K562 (cell line): ENCODE measurements at regions not wholly inside any gene's neighbourhood (a gene's known extent, or its start where the extent isn't known, plus 50 kb on each side); places are given as distances from the start of the nearest gene placed in this dataset.

Source experiments
- ATAC-seq: fragments of 200-7000 bp; cut with Tn5 transposase; 3 replicates; pipeline ENCODE4 v1.9.1; 2020; ENCODE audit warnings: moderate library complexity
- BruUV-seq: library from RNA; stranded (reverse); fragments of 400-500 nt; replicated peaks from 2 replicates; lab custom pipeline; 2021; lab: Mats Ljungman, UMichigan
- CTCF ChIA-PET: fragments of 300-600 bp; formaldehyde crosslinking; extraction: SDS; loops from one replicate; lab custom pipeline; 2021; ENCODE audit warnings: low intra/inter-chr PET ratio; lab: Yijun Ruan, JAX
- POLR2A ChIA-PET: fragments of 300-600, 350-650 bp; sonication (Branson Sonifier 250); formaldehyde crosslinking; extraction: SDS; loops from one replicate; lab custom pipeline; 2021; ENCODE audit warnings: antibody characterized with exemption, inconsistent platforms; lab: Yijun Ruan, JAX
- DNase-seq, 4 experiments: peaks; one replicate each; pipeline versions ENCODE4 v3.0.0 to v3.0.0-alpha.2; 2011 to 2018; ENCODE audit warnings: low spot score in 3 of 4, mixed read lengths in 3 of 4; ENCODE audit errors: extremely low read depth in 1 of 4
- FAIRE-seq: peaks from 2 replicates; lab custom pipeline; 2011; peaks lifted over from hg19 to GRCh38; lab: Jason Lieb, UNC
- H2AFZ ChIP-seq: 2 replicates; pipeline ENCODE4 v1.6.0; 2011; ENCODE audit warnings: low read depth, low read length, control low read depth, inconsistent platforms
- H3K27ac ChIP-seq: fragments of 200-600 bp; 3 replicates; pipeline ENCODE4 v1.8.0; 2011; ENCODE audit warnings: low read depth, mild to moderate bottlenecking, control low read depth, inconsistent platforms, low read length, moderate library complexity, mixed read lengths; ENCODE audit errors: extremely low read depth
- H3K27me3 ChIP-seq, 2 experiments: fragments of 300-600 bp in 1 of 2; 2 replicates in 1 of 2; 3 replicates in 1 of 2; pipeline versions ENCODE4 v1.6.0 to v1.8.0; 2011; ENCODE audit warnings: inconsistent platforms in 2 of 2, low read length in 2 of 2, mild to moderate bottlenecking in 1 of 2, mixed read lengths in 1 of 2, moderate library complexity in 1 of 2; ENCODE audit not compliant: control insufficient read depth in 2 of 2, insufficient read depth in 2 of 2
- H3K36me3 ChIP-seq: fragments of 300-600 bp; 3 replicates; pipeline ENCODE4 v1.8.0; 2011; ENCODE audit warnings: mild to moderate bottlenecking, low read length, inconsistent platforms; ENCODE audit not compliant: control insufficient read depth, insufficient read depth
- H3K4me1 ChIP-seq, 2 experiments: fragments of 200-600 bp in 1 of 2; replicated peaks in 1 of 2; 2 replicates in 1 of 2; 3 replicates in 1 of 2; pipeline versions ENCODE4 v1.5.1 to v1.8.0; 2011; ENCODE audit warnings: inconsistent platforms in 2 of 2, low read length in 2 of 2, mild to moderate bottlenecking in 1 of 2, mixed read lengths in 1 of 2, moderate library complexity in 1 of 2; ENCODE audit not compliant: control insufficient read depth in 2 of 2, insufficient read depth in 2 of 2
- H3K4me2 ChIP-seq: 2 replicates; pipeline ENCODE4 v1.6.1; 2011; ENCODE audit warnings: low read length, control low read depth, inconsistent platforms, mixed read lengths; ENCODE audit not compliant: insufficient read depth
- H3K4me3 ChIP-seq: fragments of 200-600 bp; sonication (generic), shearing (Covaris generic); 2 replicates; pipeline ENCODE4 v1.5.1; 2016; ENCODE audit warnings: control low read depth, inconsistent platforms
- H3K79me2 ChIP-seq: fragments of 200-600 bp; 3 replicates; pipeline ENCODE4 v1.8.0; 2011; ENCODE audit warnings: low read length, inconsistent platforms; ENCODE audit not compliant: control insufficient read depth, insufficient read depth
- H3K9ac ChIP-seq, 2 experiments: 2 replicates each; pipeline versions ENCODE4 v1.6.0 to v1.6.1; 2011; ENCODE audit warnings: low read depth in 2 of 2, low read length in 2 of 2, control low read depth in 1 of 2, inconsistent platforms in 1 of 2, mild to moderate bottlenecking in 1 of 2, mixed read lengths in 1 of 2; ENCODE audit not compliant: insufficient read depth in 1 of 2
- H3K9me1 ChIP-seq: one replicate; pipeline ENCODE4 v1.6.0; 2011; ENCODE audit warnings: inconsistent platforms, mild to moderate bottlenecking, low read length, moderate library complexity; ENCODE audit not compliant: control insufficient read depth, insufficient read depth
- H3K9me3 ChIP-seq: replicated peaks from 2 replicates; pipeline ENCODE4 v1.5.1; 2011; ENCODE audit warnings: low read depth, low read length, inconsistent platforms; ENCODE audit not compliant: control insufficient read depth, insufficient read depth
- H4K20me1 ChIP-seq: replicated peaks from 2 replicates; pipeline ENCODE4 v1.6.1; 2011; ENCODE audit warnings: low read length, inconsistent platforms, mixed read lengths; ENCODE audit not compliant: control insufficient read depth, insufficient read depth
- CAMTA2 ChIP-seq: fragments of 250-450 bp; sonication (Bioruptor Pico); conservative IDR thresholded peaks from 2 replicates; pipeline ENCODE4 v1.5.1; 2022
- CGGBP1 ChIP-seq: fragments of 250-450 bp; sonication (Bioruptor Pico); IDR thresholded peaks from 2 replicates; pipeline ENCODE4 v1.9.0; 2021; ENCODE audit warnings: mild to moderate bottlenecking
- ELF4 ChIP-seq: fragments of 450-650 bp; formaldehyde crosslinking; IDR thresholded peaks from 2 replicates; pipeline ENCODE4 v1.4.0; 2022; ENCODE audit warnings: missing genetic modification characterization
- FOXM1 ChIP-seq, 2 experiments: fragments of 450-650 bp in 1 of 2; sonication (generic) in 1 of 2; formaldehyde crosslinking in 1 of 2; IDR thresholded peaks; 2 replicates each; pipeline versions ENCODE4 v1.6.1 to v1.9.0; 2017 to 2022; ENCODE audit warnings: low read depth in 2 of 2, mild to moderate bottlenecking in 2 of 2, missing genetic modification reagents in 1 of 2, moderate library complexity in 1 of 2
- L3MBTL2 ChIP-seq: fragments of 450-650 bp; IDR thresholded peaks from 2 replicates; pipeline ENCODE4 v1.6.1; 2016; ENCODE audit warnings: mild to moderate bottlenecking, moderate library complexity
- LEF1 ChIP-seq: fragments of 450-650 bp; IDR thresholded peaks from 2 replicates; pipeline ENCODE4 v1.6.1; 2016; ENCODE audit warnings: mild to moderate bottlenecking
- MEIS2 ChIP-seq: fragments of 450-650 bp; IDR thresholded peaks from 2 replicates; pipeline ENCODE4 v1.6.1; 2014; ENCODE audit warnings: mild to moderate bottlenecking; ENCODE audit not compliant: partially characterized antibody
- NFATC3 ChIP-seq: fragments of 450-650 bp; IDR thresholded peaks from 2 replicates; pipeline ENCODE4 v1.6.1; 2017; ENCODE audit warnings: mild to moderate bottlenecking
- NR2F6 ChIP-seq: fragments of 450-650 bp; formaldehyde crosslinking; IDR thresholded peaks from 2 replicates; pipeline ENCODE4 v1.4.0; 2020; ENCODE audit warnings: mild to moderate bottlenecking
- SRF ChIP-seq, 2 experiments: fragments of 250-450, 450-650 bp in 1 of 2; sonication (Bioruptor Pico) in 1 of 2; sonication (generic) in 1 of 2; formaldehyde crosslinking; IDR thresholded peaks; 2 replicates each; pipeline versions ENCODE4 v1.5.0 to v1.5.1; 2020 to 2022; ENCODE audit warnings: mild to moderate bottlenecking in 1 of 2, missing genetic modification reagents in 1 of 2
- TFAM ChIP-seq: fragments of 250-450 bp; sonication (Bioruptor Pico); conservative IDR thresholded peaks from 2 replicates; pipeline ENCODE4 v1.5.0; 2021; ENCODE audit warnings: mild to moderate bottlenecking, moderate library complexity
- ZC3H8 ChIP-seq: fragments of 450-650 bp; IDR thresholded peaks from 2 replicates; pipeline ENCODE4 v1.6.1; 2017
- WGBS: fragments of 100-300 bp; shearing (Covaris generic); methylation state at CpG from one replicate; pipeline ENCODE4 v1.1.6; 2016; ENCODE audit warnings: low coverage, mixed read lengths; ENCODE audit not compliant: insufficient coverage; ENCODE audit errors: missing lambda C conversion rate; 5-methylcytosine and 5-hydroxymethylcytosine counted together
- in situ Hi-C: fragments of 300-500 bp; cut with MboI; formaldehyde crosslinking; loops from 4 replicates; pipeline ENCODE4 v1.15.0; 2018; ENCODE audit warnings: inconsistent platforms, mixed read lengths
- intact Hi-C: fragments of 100-400 bp; cut with micrococcal nuclease; formaldehyde crosslinking; loops from 2 replicates; pipeline ENCODE4 v1.14.2; 2022

GRCh38 chr5:52107210-52107905 is 680.4 kb upstream of the ITGA1 start (continued):
- TF ChIP-seq SRF (CRISPR knock-in tag; IDR thresholded peaks at IDR 0.05) (no peak), NFATC3 (no peak), CGGBP1 (CRISPR knock-in tag) (no peak), L3MBTL2 (no peak), FOXM1 (IDR thresholded peaks at IDR 0.05; ENCODE audit: low read depth) (no peak), FOXM1 (CRISPR knock-in tag; IDR thresholded peaks at IDR 0.05; ENCODE audit: low read depth) (no peak), ZC3H8 (no peak), MEIS2 (no peak), LEF1 (no peak), CAMTA2 (no peak), NR2F6 (CRISPR knock-in tag) (no peak)
- TF ChIP-seq, all 486 proteins: peak for 0

GRCh38 chr5:52119768-52120167 is 667.9 kb upstream of the ITGA1 start:
- FAIRE-seq = no peak
- in situ Hi-C loops (no loop called here), intact Hi-C loops (no loop called here)
- H4K20me1 ChIP-seq = no peaks in the 10 kb centered on the region
- no peaks in the 10 kb centered on the region for H3K9me1 ChIP-seq
- WGBS = 0% methylated on average over 1 of the region's 1 CpG
- TF ChIP-seq TFAM = no peak
- no peak for TF ChIP-seq ELF4 (CRISPR knock-in tag)
- no peaks in the 10 kb centered on the region for H3K4me1 ChIP-seq
- H3K4me2 ChIP-seq = no peak overlapping the region
- ChIA-PET POLR2A (no interaction called here), CTCF (no interaction called here)
- no TSS peak for BruUV-seq
- H3K27me3 ChIP-seq = no peaks in the 10 kb centered on the region
- H2AFZ ChIP-seq = no peak overlapping the region
- H3K79me2 ChIP-seq = no peaks in the 10 kb centered on the region
- no peak overlapping the region for H3K9ac ChIP-seq
- H3K9me3 ChIP-seq = no peaks in the 10 kb centered on the region
- no peak overlapping the region for H3K27ac ChIP-seq
- DNase-seq = no peak
- ATAC-seq = no peak
- H3K4me3 ChIP-seq = no peak overlapping the region
- no peaks in the 10 kb centered on the region for H3K36me3 ChIP-seq
